GM12891 (cell line): ENCODE measurements at regions not wholly inside any gene's neighbourhood (a gene's known extent, or its start where the extent isn't known, plus 50 kb on each side); places are given as distances from the start of the nearest gene placed in this dataset.
"Not testable (repeated sequence)": the region's sequence is repeated elsewhere in the genome, so short reads cannot be mapped to it uniquely, and the experiment has no call there.

Experiments
- POLR2A ChIP-seq: IDR thresholded peaks from 2 replicates; pipeline ENCODE4 v1.6.1; 2011; ENCODE audit warnings: low read depth, low read length, control low read depth
- POLR2AphosphoS5 ChIP-seq: IDR thresholded peaks from 2 replicates; pipeline ENCODE4 v1.6.1; 2011; ENCODE audit warnings: low read depth, low read length, control low read depth
- POU2F2 ChIP-seq: IDR thresholded peaks from 2 replicates; pipeline ENCODE4 v1.6.1; 2011; ENCODE audit warnings: low read depth, mild to moderate bottlenecking, control low read depth, low read length, moderate library complexity
- TAF1 ChIP-seq: IDR thresholded peaks from 2 replicates; pipeline ENCODE4 v1.6.1; 2011; ENCODE audit warnings: low read depth, low read length, control low read depth

- not testable (repeated sequence) for TF ChIP-seq POLR2A, POLR2AphosphoS5, TAF1, POU2F2
These were observed 541.7 kb upstream of the KLF4 start for GRCh38 chr9:108031221-108031620.
